Right lobe of liver (tissue), 4 donors: ENCODE measurements at regions not wholly inside any gene's neighbourhood (a gene's known extent, or its start where the extent isn't known, plus 50 kb on each side); places are given as distances from the start of the nearest gene placed in this dataset.

ENCODE experiments used
- POLR2A ChIP-seq: fragments of 450-650 bp; IDR thresholded peaks from one replicate; pipeline ENCODE4 v1.6.1; 2017; ENCODE audit warnings: antibody characterized with exemption, mild to moderate bottlenecking
- TF ChIP-seq, protein P1 (sequence below), 4 donors: fragments of 200-600 bp in 3 of 4; fragments of 450-650 bp in 1 of 4; IDR thresholded peaks; one replicate each; pipeline versions ENCODE4 v1.5.1 to v1.8.0; 2016 to 2022; ENCODE audit warnings: antibody characterized with exemption in 4 of 4, mild to moderate bottlenecking in 2 of 4
- donor health status: DM: no; HTN: no; CAD: no.
- donor health status: DM: no; HTN: no; CAD: no.
- donor health status: DM: no; HTN: yes; CAD: no.

- TF ChIP-seq, protein P1, sequence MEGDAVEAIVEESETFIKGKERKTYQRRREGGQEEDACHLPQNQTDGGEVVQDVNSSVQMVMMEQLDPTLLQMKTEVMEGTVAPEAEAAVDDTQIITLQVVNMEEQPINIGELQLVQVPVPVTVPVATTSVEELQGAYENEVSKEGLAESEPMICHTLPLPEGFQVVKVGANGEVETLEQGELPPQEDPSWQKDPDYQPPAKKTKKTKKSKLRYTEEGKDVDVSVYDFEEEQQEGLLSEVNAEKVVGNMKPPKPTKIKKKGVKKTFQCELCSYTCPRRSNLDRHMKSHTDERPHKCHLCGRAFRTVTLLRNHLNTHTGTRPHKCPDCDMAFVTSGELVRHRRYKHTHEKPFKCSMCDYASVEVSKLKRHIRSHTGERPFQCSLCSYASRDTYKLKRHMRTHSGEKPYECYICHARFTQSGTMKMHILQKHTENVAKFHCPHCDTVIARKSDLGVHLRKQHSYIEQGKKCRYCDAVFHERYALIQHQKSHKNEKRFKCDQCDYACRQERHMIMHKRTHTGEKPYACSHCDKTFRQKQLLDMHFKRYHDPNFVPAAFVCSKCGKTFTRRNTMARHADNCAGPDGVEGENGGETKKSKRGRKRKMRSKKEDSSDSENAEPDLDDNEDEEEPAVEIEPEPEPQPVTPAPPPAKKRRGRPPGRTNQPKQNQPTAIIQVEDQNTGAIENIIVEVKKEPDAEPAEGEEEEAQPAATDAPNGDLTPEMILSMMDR (IDR thresholded peaks at IDR 0.05): no peak
- TF ChIP-seq POLR2A: no peak
Observed at GRCh38 chr1:143574891-143575520, 396.8 kb downstream of the FAM72C start.
